ENCODE measurements at regions not wholly inside any gene's neighbourhood (a gene's known extent, or its start where the extent isn't known, plus 50 kb on each side); places are given as distances from the start of the nearest gene placed in this dataset.
"Not testable (repeated sequence)": the region's sequence is repeated elsewhere in the genome, so short reads cannot be mapped to it uniquely, and the experiment has no call there.

- DNase-seq (ENCODE audit: low read depth) = no peak
These were observed 905.4 kb downstream of the SLC16A7 start for GRCh38 chr12:60501124-60501729.

GRCh38 chr12:60522684-60523400, 927.0 kb downstream of the SLC16A7 start:
- DNase-seq (ENCODE audit: low read depth) = no peak

- DNase-seq (ENCODE audit: low read depth) = no peak
These were observed 933.4 kb downstream of the SLC16A7 start for GRCh38 chr12:60529261-60529660.

- no peak for DNase-seq (ENCODE audit: low read depth)
These were observed 933.9 kb downstream of the SLC16A7 start for GRCh38 chr12:60529723-60530122.

GRCh38 chr12:60535363-60535762, 939.5 kb downstream of the SLC16A7 start:
- DNase-seq (ENCODE audit: low read depth) = no peak

- DNase-seq (ENCODE audit: low read depth) = no peak
These were observed 943.8 kb downstream of the SLC16A7 start for GRCh38 chr12:60539592-60539991.

- no peak for DNase-seq (ENCODE audit: low read depth)
These were observed 973.1 kb downstream of the SLC16A7 start for GRCh38 chr12:60568914-60569313.

- no peak for DNase-seq (ENCODE audit: low read depth)
These were observed 981.8 kb downstream of the SLC16A7 start for GRCh38 chr12:60577607-60578006.

- DNase-seq (ENCODE audit: low read depth) = not testable (repeated sequence)
These were observed 991.8 kb downstream of the SLC16A7 start for GRCh38 chr12:60587664-60588063.

- no peak for DNase-seq (ENCODE audit: low read depth)
These were observed 998.3 kb downstream of the SLC16A7 start for GRCh38 chr12:60594035-60594711.

- DNase-seq (ENCODE audit: low read depth) = no peak
These were observed 1006.8 kb downstream of the SLC16A7 start for GRCh38 chr12:60602601-60603000.

- DNase-seq (ENCODE audit: low read depth) = not testable (repeated sequence)
These were observed 1007.6 kb downstream of the SLC16A7 start for GRCh38 chr12:60603475-60603874.

- DNase-seq (ENCODE audit: low read depth) = no peak
These were observed 1020.6 kb downstream of the SLC16A7 start for GRCh38 chr12:60616400-60616799.

- no peak for DNase-seq (ENCODE audit: low read depth)
These were observed 1035.0 kb downstream of the SLC16A7 start for GRCh38 chr12:60630796-60631195.

GRCh38 chr12:60644076-60644475, 1048.2 kb downstream of the SLC16A7 start:
- DNase-seq (ENCODE audit: low read depth) = no peak

GRCh38 chr12:60666895-60667294, 1071.1 kb downstream of the SLC16A7 start:
- DNase-seq (ENCODE audit: low read depth) = no peak

- no peak for DNase-seq (ENCODE audit: low read depth)
These were observed 1077.1 kb downstream of the SLC16A7 start for GRCh38 chr12:60672949-60673348.

- no peak for DNase-seq (ENCODE audit: low read depth)
These were observed 1089.3 kb downstream of the SLC16A7 start for GRCh38 chr12:60684988-60685655.

GRCh38 chr12:60689137-60689536, 1093.3 kb downstream of the SLC16A7 start:
- DNase-seq (ENCODE audit: low read depth) = no peak

- DNase-seq (ENCODE audit: low read depth) = no peak
These were observed 1097.3 kb downstream of the SLC16A7 start for GRCh38 chr12:60693019-60693626.

GRCh38 chr12:60704171-60704914, 1108.5 kb downstream of the SLC16A7 start:
- DNase-seq (ENCODE audit: low read depth) = no peak

- no peak for DNase-seq (ENCODE audit: low read depth)
These were observed 1114.4 kb downstream of the SLC16A7 start for GRCh38 chr12:60710246-60710645.

All from HS-27A (cell line).